ENCODE measurements at regions not wholly inside any gene's neighbourhood (a gene's known extent, or its start where the extent isn't known, plus 50 kb on each side); places are given as distances from the start of the nearest gene placed in this dataset.

GRCh38 chr7:110568932-110569331 is 522.0 kb upstream of the LRRN3 start:
- no peak overlapping the region for H3K4me3 ChIP-seq
- H3K9me3 ChIP-seq (ENCODE audit: control insufficient read depth in 4 of 4, insufficient read depth in 3 of 4, low read length in 3 of 4): no peaks in the 10 kb centered on the region
- H3K27ac ChIP-seq (ENCODE audit: low read depth in 1 of 2, low read length in 1 of 2): no peak overlapping the region
- no peak for DNase-seq
- H3K36me3 ChIP-seq (ENCODE audit: control insufficient read depth in 4 of 4, insufficient read depth in 4 of 4, low read length in 4 of 4): no peaks in the 10 kb centered on the region
- H3K9ac ChIP-seq (ENCODE audit: insufficient read depth in 1 of 2, low read length in 2 of 2): no peak overlapping the region
- ATAC-seq (ENCODE audit: insufficient read depth, low FRiP score): no peak
- WGBS, 2 donors: 86 to 88% methylated on average over 6 of the region's 6 CpGs
- H3K27me3 ChIP-seq (ENCODE audit: control insufficient read depth in 3 of 3, insufficient read depth in 3 of 3, low read length in 2 of 3): no peaks in the 10 kb centered on the region
- no peaks in the 10 kb centered on the region for H3K4me1 ChIP-seq (ENCODE audit: control insufficient read depth in 5 of 5, insufficient read depth in 5 of 5, low read length in 5 of 5)
- TF ChIP-seq, protein P1, sequence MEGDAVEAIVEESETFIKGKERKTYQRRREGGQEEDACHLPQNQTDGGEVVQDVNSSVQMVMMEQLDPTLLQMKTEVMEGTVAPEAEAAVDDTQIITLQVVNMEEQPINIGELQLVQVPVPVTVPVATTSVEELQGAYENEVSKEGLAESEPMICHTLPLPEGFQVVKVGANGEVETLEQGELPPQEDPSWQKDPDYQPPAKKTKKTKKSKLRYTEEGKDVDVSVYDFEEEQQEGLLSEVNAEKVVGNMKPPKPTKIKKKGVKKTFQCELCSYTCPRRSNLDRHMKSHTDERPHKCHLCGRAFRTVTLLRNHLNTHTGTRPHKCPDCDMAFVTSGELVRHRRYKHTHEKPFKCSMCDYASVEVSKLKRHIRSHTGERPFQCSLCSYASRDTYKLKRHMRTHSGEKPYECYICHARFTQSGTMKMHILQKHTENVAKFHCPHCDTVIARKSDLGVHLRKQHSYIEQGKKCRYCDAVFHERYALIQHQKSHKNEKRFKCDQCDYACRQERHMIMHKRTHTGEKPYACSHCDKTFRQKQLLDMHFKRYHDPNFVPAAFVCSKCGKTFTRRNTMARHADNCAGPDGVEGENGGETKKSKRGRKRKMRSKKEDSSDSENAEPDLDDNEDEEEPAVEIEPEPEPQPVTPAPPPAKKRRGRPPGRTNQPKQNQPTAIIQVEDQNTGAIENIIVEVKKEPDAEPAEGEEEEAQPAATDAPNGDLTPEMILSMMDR (IDR thresholded peaks at IDR 0.05; ENCODE audit: control extremely low read depth, extremely low read depth): no peak

GRCh38 chr7:110569486-110570205 is 521.3 kb upstream of the LRRN3 start:
- H3K4me3 ChIP-seq: no peak overlapping the region

DNA sequence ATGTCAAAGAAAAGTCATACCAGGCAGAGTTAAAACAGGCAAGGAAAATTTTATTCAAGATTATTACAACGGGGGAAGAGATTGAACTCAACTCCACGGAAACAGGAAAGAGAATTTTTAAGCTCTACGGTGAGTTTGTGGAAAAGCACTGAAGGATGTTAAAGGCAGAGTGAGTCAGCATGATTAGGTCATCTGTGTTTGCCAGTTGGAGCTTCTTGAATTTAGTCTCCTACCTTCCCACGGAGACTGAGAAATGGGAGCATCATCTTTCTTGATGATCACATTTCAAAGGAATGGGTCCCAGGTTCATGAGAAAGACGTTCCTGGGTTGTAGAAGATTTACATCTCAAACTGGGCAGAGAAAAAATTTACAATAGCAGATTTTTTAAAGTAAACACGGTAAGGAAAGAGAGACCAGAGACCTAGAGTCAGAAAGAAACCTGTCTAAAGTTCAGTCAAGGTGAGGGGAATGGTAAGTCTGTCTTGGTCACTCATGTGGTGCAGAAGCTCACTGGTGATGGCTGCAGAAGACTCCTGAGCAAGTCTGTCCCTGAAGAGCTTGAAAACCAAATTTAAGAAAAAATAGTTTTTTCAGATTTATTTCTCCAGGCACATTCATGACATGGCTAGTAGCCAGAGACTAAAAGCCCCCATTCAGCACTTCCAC is 516.9 kb upstream of the LRRN3 start:
- WGBS, 2 donors: 74 to 76% methylated on average over 6 of the region's 6 CpGs
- no peak for ATAC-seq (ENCODE audit: insufficient read depth, low FRiP score)

More at GRCh38 chr7:110569486-110570205, 521.3 kb upstream of the LRRN3 start:
- ATAC-seq (ENCODE audit: insufficient read depth, low FRiP score): no peak
- Histone ChIP-seq H3K9me3 (ENCODE audit: control insufficient read depth in 4 of 4, insufficient read depth in 3 of 4, low read length in 3 of 4) (no peaks in the 10 kb centered on the region), H3K9ac (ENCODE audit: insufficient read depth in 1 of 2, low read length in 2 of 2) (no peak overlapping the region), H3K36me3 (ENCODE audit: control insufficient read depth in 4 of 4, insufficient read depth in 4 of 4, low read length in 4 of 4) (no peaks in the 10 kb centered on the region), H3K27me3 (ENCODE audit: control insufficient read depth in 3 of 3, insufficient read depth in 3 of 3, low read length in 2 of 3) (no peaks in the 10 kb centered on the region), H3K4me1 (ENCODE audit: control insufficient read depth in 5 of 5, insufficient read depth in 5 of 5, low read length in 5 of 5) (no peaks in the 10 kb centered on the region), H3K27ac (ENCODE audit: low read depth in 1 of 2, low read length in 1 of 2) (no peak overlapping the region)
- TF ChIP-seq, protein P1 (IDR thresholded peaks at IDR 0.05; ENCODE audit: control extremely low read depth, extremely low read depth): no peak
- DNase-seq: no peak
- 71 to 77% methylated on average over 6 of the region's 6 CpGs for WGBS, 2 donors

More for the DNA sequence above, 516.9 kb upstream of the LRRN3 start:
- Histone ChIP-seq H3K4me1 (ENCODE audit: control insufficient read depth in 5 of 5, insufficient read depth in 5 of 5, low read length in 5 of 5) (no peaks in the 10 kb centered on the region), H3K27ac (ENCODE audit: low read depth in 1 of 2, low read length in 1 of 2) (no peak overlapping the region), H3K27me3 (ENCODE audit: control insufficient read depth in 3 of 3, insufficient read depth in 3 of 3, low read length in 2 of 3) (no peaks in the 10 kb centered on the region), H3K9ac (ENCODE audit: insufficient read depth in 1 of 2, low read length in 2 of 2) (no peak overlapping the region), H3K4me3 (no peak overlapping the region), H3K36me3 (ENCODE audit: control insufficient read depth in 4 of 4, insufficient read depth in 4 of 4, low read length in 4 of 4) (no peaks in the 10 kb centered on the region), H3K9me3 (ENCODE audit: control insufficient read depth in 4 of 4, insufficient read depth in 3 of 4, low read length in 3 of 4) (no peaks in the 10 kb centered on the region)
- DNase-seq: no peak
- TF ChIP-seq, protein P1 (IDR thresholded peaks at IDR 0.05; ENCODE audit: control extremely low read depth, extremely low read depth): no peak
